MM.1S (cell line): ENCODE measurements at regions not wholly inside any gene's neighbourhood (a gene's known extent, or its start where the extent isn't known, plus 50 kb on each side); places are given as distances from the start of the nearest gene placed in this dataset.

Experiments used
- DNase-seq: peaks from one replicate; pipeline ENCODE4 v3.0.0-alpha.2; 2015
- H2AFZ ChIP-seq: fragments of 300-600 bp; sonication (generic); 2 replicates; pipeline ENCODE4 v1.6.0; 2016; ENCODE audit warnings: antibody characterized with exemption, low read length
- H3F3A ChIP-seq: fragments of 300-600 bp; sonication (generic); 2 replicates; pipeline ENCODE4 v1.6.1; 2016; ENCODE audit warnings: mild to moderate bottlenecking, antibody characterized with exemption, low read length, moderate library complexity, mixed read lengths; ENCODE audit not compliant: insufficient read depth
- H3K27ac ChIP-seq: fragments of 300-600 bp; sonication (generic); 2 replicates; pipeline ENCODE4 v1.5.1; 2016; ENCODE audit warnings: mild to moderate bottlenecking, low read length
- H3K27me3 ChIP-seq: fragments of 300-600 bp; sonication (generic); replicated peaks from 2 replicates; pipeline ENCODE4 v1.6.0; 2016; ENCODE audit warnings: low read length; ENCODE audit not compliant: insufficient read depth
- H3K36me3 ChIP-seq: fragments of 300-600 bp; sonication (generic); replicated peaks from 2 replicates; pipeline ENCODE4 v1.6.1; 2016; ENCODE audit warnings: mild to moderate bottlenecking, low read length, mixed read lengths; ENCODE audit not compliant: insufficient read depth
- H3K4me1 ChIP-seq: fragments of 300-600 bp; sonication (generic); 2 replicates; pipeline ENCODE4 v1.6.1; 2016; ENCODE audit warnings: low read length, mixed read lengths
- H3K4me2 ChIP-seq: fragments of 300-600 bp; sonication (generic); 2 replicates; pipeline ENCODE4 v1.6.0; 2016; ENCODE audit warnings: low read depth, low read length
- H3K4me3 ChIP-seq: fragments of 300-600 bp; sonication (generic); 2 replicates; pipeline ENCODE4 v1.5.1; 2016; ENCODE audit warnings: low read length, mixed read lengths
- H3K79me2 ChIP-seq: fragments of 300-600 bp; sonication (generic); 2 replicates; pipeline ENCODE4 v1.6.1; 2016; ENCODE audit warnings: mixed run types, low read length, mixed read lengths
- H3K9ac ChIP-seq: fragments of 300-600 bp; sonication (generic); 2 replicates; pipeline ENCODE4 v1.6.1; 2016; ENCODE audit warnings: low read length, mixed read lengths
- H3K9me2 ChIP-seq: fragments of 300-600 bp; sonication (generic); replicated peaks from 2 replicates; pipeline ENCODE4 v1.6.1; 2016; ENCODE audit warnings: mild to moderate bottlenecking, low read length, mixed read lengths; ENCODE audit not compliant: insufficient read depth
- H3K9me3 ChIP-seq: fragments of 300-600 bp; sonication (generic); replicated peaks from 2 replicates; pipeline ENCODE4 v1.6.1; 2016; ENCODE audit warnings: mild to moderate bottlenecking, low read length, mixed read lengths; ENCODE audit not compliant: insufficient read depth
- H4K20me1 ChIP-seq: fragments of 300-600 bp; sonication (generic); 2 replicates; pipeline ENCODE4 v1.6.1; 2016; ENCODE audit warnings: mild to moderate bottlenecking, low read length, moderate library complexity, mixed read lengths; ENCODE audit not compliant: insufficient read depth
- EZH2 ChIP-seq: fragments of 300-600 bp; sonication (generic); optimal IDR thresholded peaks from 2 replicates; pipeline ENCODE3; 2017; ENCODE audit warnings: low read depth, mild to moderate bottlenecking, antibody characterized with exemption, low read length, mixed read lengths
- EZH2phosphoT487 ChIP-seq: fragments of 300-600 bp; sonication (generic); IDR thresholded peaks from 2 replicates; pipeline ENCODE4 v1.6.1; 2018; ENCODE audit warnings: antibody characterized with exemption, low read length
- TF ChIP-seq, protein P1 (sequence below): fragments of 300-600 bp; sonication (generic); IDR thresholded peaks from 2 replicates; pipeline ENCODE4 v1.5.1; 2016; ENCODE audit warnings: antibody characterized with exemption, low read length, mixed read lengths

DNA sequence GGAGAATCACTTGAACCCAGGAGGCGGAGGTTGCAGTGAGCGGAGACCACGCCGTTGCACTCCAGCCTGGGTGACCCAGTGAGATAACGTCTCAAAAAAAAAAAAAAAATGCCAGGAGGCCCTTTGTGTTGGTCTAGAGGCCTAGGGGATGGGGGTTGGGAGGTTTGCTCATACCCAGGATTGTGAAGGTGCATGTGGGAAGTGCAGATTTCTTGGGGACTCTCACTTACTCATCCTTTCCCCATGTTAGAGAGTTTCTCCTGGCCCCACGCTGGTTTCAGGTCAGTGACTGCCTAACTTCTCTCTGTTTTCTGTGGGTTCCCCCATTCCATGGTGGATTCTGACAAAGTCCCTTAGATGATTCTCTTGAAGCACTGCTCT is 471.5 kb upstream of the CNTNAP2 start:
- Histone ChIP-seq H4K20me1 (no peaks in the 10 kb centered on the region), H3K4me1 (no peaks in the 10 kb centered on the region), H3K9me2 (no peaks in the 10 kb centered on the region), H3K27me3 (no peaks in the 10 kb centered on the region), H3K4me3 (no peak overlapping the region), H3K9ac (no peak overlapping the region), H3K9me3 (no peaks in the 10 kb centered on the region), H3K79me2 (no peaks in the 10 kb centered on the region), H3F3A (no peaks in the 10 kb centered on the region), H3K36me3 (no peaks in the 10 kb centered on the region), H2AFZ (no peak overlapping the region), H3K27ac (no peak overlapping the region), H3K4me2 (no peak overlapping the region)
- no peak for DNase-seq
- TF ChIP-seq EZH2phosphoT487 (no peak), EZH2 (no peak)
- TF ChIP-seq, protein P1, sequence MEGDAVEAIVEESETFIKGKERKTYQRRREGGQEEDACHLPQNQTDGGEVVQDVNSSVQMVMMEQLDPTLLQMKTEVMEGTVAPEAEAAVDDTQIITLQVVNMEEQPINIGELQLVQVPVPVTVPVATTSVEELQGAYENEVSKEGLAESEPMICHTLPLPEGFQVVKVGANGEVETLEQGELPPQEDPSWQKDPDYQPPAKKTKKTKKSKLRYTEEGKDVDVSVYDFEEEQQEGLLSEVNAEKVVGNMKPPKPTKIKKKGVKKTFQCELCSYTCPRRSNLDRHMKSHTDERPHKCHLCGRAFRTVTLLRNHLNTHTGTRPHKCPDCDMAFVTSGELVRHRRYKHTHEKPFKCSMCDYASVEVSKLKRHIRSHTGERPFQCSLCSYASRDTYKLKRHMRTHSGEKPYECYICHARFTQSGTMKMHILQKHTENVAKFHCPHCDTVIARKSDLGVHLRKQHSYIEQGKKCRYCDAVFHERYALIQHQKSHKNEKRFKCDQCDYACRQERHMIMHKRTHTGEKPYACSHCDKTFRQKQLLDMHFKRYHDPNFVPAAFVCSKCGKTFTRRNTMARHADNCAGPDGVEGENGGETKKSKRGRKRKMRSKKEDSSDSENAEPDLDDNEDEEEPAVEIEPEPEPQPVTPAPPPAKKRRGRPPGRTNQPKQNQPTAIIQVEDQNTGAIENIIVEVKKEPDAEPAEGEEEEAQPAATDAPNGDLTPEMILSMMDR = no peak

DNA sequence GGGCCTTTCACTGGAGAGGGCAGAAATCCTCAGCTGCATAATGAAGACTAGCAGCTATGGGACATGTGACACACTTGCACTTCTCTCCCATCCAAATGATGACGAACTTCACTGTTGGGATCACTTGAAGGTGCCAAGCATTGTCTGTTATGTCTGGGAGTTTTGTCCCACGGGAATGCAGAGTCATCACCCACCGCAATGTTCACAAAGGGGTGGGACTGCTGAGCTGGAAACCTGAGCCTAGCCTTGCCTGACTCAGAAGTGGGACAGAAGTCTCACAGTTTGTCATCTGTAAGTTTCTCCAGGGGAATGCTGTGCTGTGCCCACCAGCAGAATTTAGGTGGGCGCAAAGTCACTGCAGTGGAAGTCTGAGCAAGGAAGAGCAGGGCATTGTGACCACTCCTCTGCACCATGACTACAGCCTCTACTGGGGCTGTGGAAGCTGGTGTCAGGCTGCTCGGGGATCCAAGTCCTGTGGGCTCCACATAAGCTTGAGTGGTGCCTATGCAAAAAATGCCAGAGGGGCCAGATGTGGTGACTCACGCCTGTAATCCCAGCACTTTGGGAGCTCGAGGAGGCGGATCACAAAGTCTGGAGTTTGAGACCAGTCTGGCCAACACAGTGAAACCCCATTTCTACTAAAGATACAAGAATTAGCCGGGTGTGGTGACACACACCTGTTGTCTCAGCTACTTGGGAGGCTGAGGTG is 472.0 kb upstream of the CNTNAP2 start:
- Histone ChIP-seq H3K9ac (no peak overlapping the region), H3K27me3 (no peaks in the 10 kb centered on the region), H3K9me3 (no peaks in the 10 kb centered on the region), H2AFZ (no peak overlapping the region), H3K27ac (no peak overlapping the region), H3K36me3 (no peaks in the 10 kb centered on the region), H3K4me2 (no peak overlapping the region), H3K79me2 (no peaks in the 10 kb centered on the region), H3K4me3 (no peak overlapping the region), H4K20me1 (no peaks in the 10 kb centered on the region), H3K9me2 (no peaks in the 10 kb centered on the region), H3K4me1 (no peaks in the 10 kb centered on the region), H3F3A (no peaks in the 10 kb centered on the region)
- no peak for TF ChIP-seq EZH2phosphoT487
- TF ChIP-seq, protein P1 = no peak
- DNase-seq = no peak

DNA sequence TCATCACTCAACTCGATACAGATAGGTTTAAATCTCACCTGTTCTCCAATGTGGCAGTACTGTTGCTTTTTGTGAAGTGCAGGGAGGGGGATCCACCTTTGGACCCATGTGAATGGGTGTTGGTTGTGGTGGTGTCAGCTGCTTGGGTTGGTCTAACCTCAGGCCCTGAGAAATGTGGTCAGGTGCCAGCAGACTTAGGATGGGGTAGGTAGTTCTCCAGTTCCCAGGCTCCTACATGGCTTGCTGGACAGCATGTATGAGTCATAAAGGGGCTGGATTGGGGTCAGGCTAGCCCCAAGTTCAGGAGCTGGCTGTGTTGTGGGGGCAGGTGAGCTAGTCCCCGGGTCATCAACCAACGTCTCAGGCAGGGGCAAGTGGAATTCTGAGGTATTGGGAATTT is 472.6 kb upstream of the CNTNAP2 start:
- no peak overlapping the region for H3K9ac ChIP-seq
- DNase-seq = no peak

More for the DNA sequence above, 472.6 kb upstream of the CNTNAP2 start:
- Histone ChIP-seq H4K20me1 (no peaks in the 10 kb centered on the region), H3K36me3 (no peaks in the 10 kb centered on the region), H3K4me3 (no peak overlapping the region), H3K79me2 (no peaks in the 10 kb centered on the region), H3K9me3 (no peaks in the 10 kb centered on the region), H3K4me1 (no peaks in the 10 kb centered on the region), H3K27me3 (no peaks in the 10 kb centered on the region), H3K27ac (no peak overlapping the region), H3F3A (no peaks in the 10 kb centered on the region), H3K4me2 (no peak overlapping the region), H3K9me2 (no peaks in the 10 kb centered on the region), H2AFZ (no peak overlapping the region)
- TF ChIP-seq, protein P1 = no peak
- TF ChIP-seq EZH2phosphoT487 = no peak
- TF ChIP-seq EZH2 = no peak
